Gastrocnemius medialis (tissue), 4 donors: ENCODE measurements at regions not wholly inside any gene's neighbourhood (a gene's known extent, or its start where the extent isn't known, plus 50 kb on each side); places are given as distances from the start of the nearest gene placed in this dataset.

Experiments used
- CTCF ChIP-seq, 5 experiments: fragments of 450-650 bp in 3 of 5; fragments of 200-600 bp in 2 of 5; sonication (generic) in 2 of 5; IDR thresholded peaks in 4 of 5; conservative IDR thresholded peaks in 1 of 5; 1 replicate in 4 of 5; 2 replicates in 1 of 5; pipeline ENCODE4 v1.5.1; 2016 to 2019; ENCODE audit warnings: antibody characterized with exemption in 5 of 5, mild to moderate bottlenecking in 3 of 5, moderate library complexity in 3 of 5
- POLR2A ChIP-seq, 2 donors: fragments of 450-650 bp; IDR thresholded peaks; one replicate each; pipeline ENCODE4 v1.6.1; 2017; ENCODE audit warnings: antibody characterized with exemption in 2 of 2, mild to moderate bottlenecking in 2 of 2, moderate library complexity in 2 of 2

GRCh38 chr5:39928709-39929108 lies 503.9 kb upstream of the DAB2 start:
- TF ChIP-seq CTCF (IDR thresholded peaks at IDR 0.05 in 4 of 5, conservative IDR thresholded peaks at IDR 0.05 in 1 of 5) (no peak), POLR2A (IDR thresholded peaks at IDR 0.05) (no peak)
